H1 (cell line): ENCODE measurements at regions not wholly inside any gene's neighbourhood (a gene's known extent, or its start where the extent isn't known, plus 50 kb on each side); places are given as distances from the start of the nearest gene placed in this dataset.

Source experiments
- CTCF ChIA-PET: fragments of 300-600 bp; sonication (Branson Sonifier 250); formaldehyde crosslinking; loops from one replicate; lab custom pipeline; 2021; ENCODE audit not compliant: partially characterized antibody; lab: Charles Lee
- POLR2A ChIA-PET: fragments of 300-600 bp; sonication (Branson Sonifier 250); formaldehyde crosslinking; loops from one replicate; lab custom pipeline; 2021; ENCODE audit warnings: inconsistent platforms; ENCODE audit not compliant: partially characterized antibody; lab: Charles Lee
- DNase-seq, 2 experiments: peaks; one replicate each; pipeline versions ENCODE4 v3.0.0 to v3.0.0-alpha.2; 2010 to 2022; ENCODE audit warnings: low spot score in 2 of 2, low read depth in 1 of 2, mixed read lengths in 1 of 2
- FAIRE-seq: peaks from 2 replicates; lab custom pipeline; 2011; peaks lifted over from hg19 to GRCh38; lab: Jason Lieb, UNC
- H2AFZ ChIP-seq: 2 replicates; pipeline ENCODE4 v1.8.1; 2012; ENCODE audit warnings: low read length, inconsistent platforms
- H2AK5ac ChIP-seq: 2 replicates; pipeline ENCODE4 v1.6.1; 2013; ENCODE audit warnings: low read depth, low read length
- H2BK120ac ChIP-seq: replicated peaks from 2 replicates; pipeline ENCODE3; 2013; ENCODE audit warnings: low read depth, low read length, inconsistent platforms
- H2BK12ac ChIP-seq: 2 replicates; pipeline ENCODE4 v1.6.1; 2013; ENCODE audit warnings: low read depth, low read length
- H2BK15ac ChIP-seq: 2 replicates; pipeline ENCODE4 v1.6.1; 2013; ENCODE audit warnings: low read length
- H2BK20ac ChIP-seq: 2 replicates; pipeline ENCODE4 v1.6.1; 2013; ENCODE audit warnings: low read length
- H2BK5ac ChIP-seq: 2 replicates; pipeline ENCODE4 v1.6.1; 2013; ENCODE audit warnings: low read depth, low read length
- H3K14ac ChIP-seq: 2 replicates; pipeline ENCODE4 v1.6.1; 2013; ENCODE audit warnings: inconsistent platforms; ENCODE audit not compliant: insufficient read length
- H3K18ac ChIP-seq: 2 replicates; pipeline ENCODE4 v1.6.1; 2013; ENCODE audit warnings: low read length; ENCODE audit errors: extremely low read depth
- H3K23ac ChIP-seq: 2 replicates; pipeline ENCODE4 v1.6.1; 2013; ENCODE audit warnings: inconsistent platforms; ENCODE audit not compliant: insufficient read length
- H3K23me2 ChIP-seq: 2 replicates; pipeline ENCODE4 v1.6.1; 2013; ENCODE audit warnings: low read depth, low read length
- H3K27ac ChIP-seq: 2 replicates; pipeline ENCODE4 v1.6.1; 2011; ENCODE audit warnings: low read depth, low read length, inconsistent platforms
- H3K27me3 ChIP-seq, 4 experiments: replicated peaks in 1 of 4; 1 replicate in 1 of 4; 2 replicates in 3 of 4; pipeline versions ENCODE4 v1.6.1 to v1.8.1; 2011 to 2013; ENCODE audit warnings: low read length in 3 of 4, mild to moderate bottlenecking in 3 of 4, inconsistent platforms in 2 of 4, mixed read lengths in 2 of 4, moderate library complexity in 1 of 4; ENCODE audit not compliant: control insufficient read depth in 3 of 4, insufficient read depth in 3 of 4; ENCODE audit errors: extremely low read depth in 1 of 4
- H3K36me3 ChIP-seq, 4 experiments: 2 replicates each; pipeline versions ENCODE4 v1.6.1 to v1.8.1; 2011 to 2013; ENCODE audit warnings: mild to moderate bottlenecking in 4 of 4, low read length in 3 of 4, moderate library complexity in 2 of 4, control low read depth in 1 of 4, inconsistent platforms in 1 of 4; ENCODE audit not compliant: insufficient read depth in 4 of 4, control insufficient read depth in 2 of 4
- H3K4ac ChIP-seq: replicated peaks from 2 replicates; pipeline ENCODE3; 2013; ENCODE audit warnings: low read length, low read depth, mixed read lengths, inconsistent platforms; ENCODE audit not compliant: insufficient read length
- H3K4me1 ChIP-seq, 4 experiments: replicated peaks in 1 of 4; 1 replicate in 1 of 4; 2 replicates in 3 of 4; pipeline versions ENCODE4 v1.6.1 to v1.8.1; 2011 to 2013; ENCODE audit warnings: low read length in 3 of 4, inconsistent platforms in 2 of 4, mixed read lengths in 1 of 4; ENCODE audit not compliant: insufficient read depth in 4 of 4, control insufficient read depth in 3 of 4
- H3K4me2 ChIP-seq, 2 experiments: 2 replicates each; pipeline versions ENCODE4 v1.6.1 to v1.8.1; 2011 to 2013; ENCODE audit warnings: low read depth in 2 of 2, low read length in 2 of 2, control low read depth in 1 of 2, inconsistent platforms in 1 of 2, mild to moderate bottlenecking in 1 of 2; ENCODE audit not compliant: insufficient read depth in 1 of 2
- H3K4me3 ChIP-seq, 4 experiments: fragments of 200-600, 300-600 bp in 1 of 4; sonication (generic), shearing (Covaris generic), sonication (Bioruptor Twin) in 1 of 4; 2 replicates each; pipeline versions ENCODE4 v1.5.1 to v1.8.1; 2011 to 2016; ENCODE audit warnings: low read length in 4 of 4, low read depth in 3 of 4, control low read depth in 2 of 4, inconsistent platforms in 2 of 4, mild to moderate bottlenecking in 2 of 4, mixed read lengths in 1 of 4, moderate library complexity in 1 of 4; ENCODE audit not compliant: insufficient read depth in 2 of 4; ENCODE audit errors: extremely low read depth in 1 of 4
- H3K56ac ChIP-seq: replicated peaks from 2 replicates; pipeline ENCODE3; 2013; ENCODE audit warnings: low read depth, mild to moderate bottlenecking, mixed read lengths, low read length, inconsistent platforms; ENCODE audit not compliant: insufficient read length
- H3K79me1 ChIP-seq: 2 replicates; pipeline ENCODE4 v1.6.1; 2013; ENCODE audit warnings: low read depth, low read length, control low read depth
- H3K79me2 ChIP-seq, 2 experiments: 2 replicates each; pipeline versions ENCODE4 v1.6.1 to v1.8.1; 2012 to 2013; ENCODE audit warnings: low read length in 2 of 2, mild to moderate bottlenecking in 2 of 2, inconsistent platforms in 1 of 2; ENCODE audit not compliant: insufficient read depth in 2 of 2, control insufficient read depth in 1 of 2
- H3K9ac ChIP-seq, 4 experiments: replicated peaks in 1 of 4; 1 replicate in 1 of 4; 2 replicates in 3 of 4; pipeline versions ENCODE4 v1.6.1 to v1.8.1; 2011 to 2013; ENCODE audit warnings: low read depth in 3 of 4, low read length in 3 of 4, control low read depth in 2 of 4, mild to moderate bottlenecking in 2 of 4, moderate library complexity in 2 of 4, inconsistent platforms in 1 of 4; ENCODE audit errors: extremely low read depth in 1 of 4
- H3K9me3 ChIP-seq, 2 experiments: 2 replicates each; pipeline versions ENCODE4 v1.6.1 to v1.8.1; 2012 to 2013; ENCODE audit warnings: mild to moderate bottlenecking in 2 of 2, moderate library complexity in 2 of 2, control low read depth in 1 of 2, inconsistent platforms in 1 of 2, low read depth in 1 of 2, low read length in 1 of 2, mixed read lengths in 1 of 2; ENCODE audit not compliant: insufficient read depth in 2 of 2
- H4K20me1 ChIP-seq, 2 experiments: replicated peaks in 1 of 2; 2 replicates each; pipeline versions ENCODE3 to v1.8.1; 2011 to 2013; ENCODE audit warnings: inconsistent platforms in 2 of 2, low read length in 2 of 2, mild to moderate bottlenecking in 1 of 2; ENCODE audit not compliant: insufficient read depth in 2 of 2, control insufficient read depth in 1 of 2
- H4K5ac ChIP-seq: 2 replicates; pipeline ENCODE4 v1.6.1; 2013; ENCODE audit warnings: low read length, low read depth, mixed read lengths, inconsistent platforms; ENCODE audit not compliant: insufficient read length
- H4K8ac ChIP-seq: 2 replicates; pipeline ENCODE4 v1.8.0; 2013; ENCODE audit warnings: mild to moderate bottlenecking, moderate library complexity, low read length, inconsistent platforms; ENCODE audit not compliant: insufficient read depth; ENCODE audit errors: extremely low read depth
- H4K91ac ChIP-seq: replicated peaks from 2 replicates; pipeline ENCODE3; 2013; ENCODE audit warnings: low read length, mixed read lengths, inconsistent platforms; ENCODE audit not compliant: insufficient read length
- NANOG ChIP-seq: IDR thresholded peaks from 2 replicates; pipeline ENCODE4 v1.6.1; 2011; ENCODE audit warnings: low read length, low read depth, mild to moderate bottlenecking, inconsistent platforms; ENCODE audit not compliant: insufficient read depth, poor library complexity, severe bottlenecking
- POLR2AphosphoS5 ChIP-seq: IDR thresholded peaks from 2 replicates; pipeline ENCODE4 v1.6.1; 2011; ENCODE audit warnings: low read depth, low read length
- RBBP5 ChIP-seq: IDR thresholded peaks from 2 replicates; pipeline ENCODE4 v1.7.1; 2012; ENCODE audit warnings: low read depth, mild to moderate bottlenecking, inconsistent platforms, low read length, moderate library complexity, borderline replicate concordance
- RFX5 ChIP-seq: IDR thresholded peaks from 2 replicates; pipeline ENCODE4 v1.6.1; 2011; ENCODE audit warnings: low read depth, low read length, improper control_type of control experiment, borderline replicate concordance
- SIRT6 ChIP-seq: IDR thresholded peaks from one replicate; pipeline ENCODE4 v1.7.1; 2012; ENCODE audit warnings: low read length, inconsistent platforms
- TCF12 ChIP-seq: IDR thresholded peaks from 2 replicates; pipeline ENCODE4 v1.6.1; 2011; ENCODE audit warnings: low read depth, mild to moderate bottlenecking, low read length
- YY1 ChIP-seq: IDR thresholded peaks from 2 replicates; pipeline ENCODE4 v1.6.1; 2011; ENCODE audit warnings: low read depth, mild to moderate bottlenecking, low read length
- WGBS, 2 experiments: shearing (Covaris generic) in 1 of 2; methylation state at CpG; one replicate each; pipeline versions ENCODE4 v1.1.6 to v1.1.7; 2013 to 2015; ENCODE audit warnings: low lambda C conversion rate in 2 of 2, mixed read lengths in 2 of 2, inconsistent platforms in 1 of 2, low coverage in 1 of 2, missing lambda C conversion rate in 1 of 2; ENCODE audit not compliant: insufficient replicate concordance in 2 of 2, insufficient coverage in 1 of 2, insufficient read length in 1 of 2; ENCODE audit errors: extremely low coverage in 1 of 2, missing lambda C conversion rate in 1 of 2; 5-methylcytosine and 5-hydroxymethylcytosine counted together
- TF ChIP-seq, protein P1 (sequence below), 3 experiments: IDR thresholded peaks; 1 replicate in 2 of 3; 2 replicates in 1 of 3; pipeline versions ENCODE4 v1.5.1 to v1.6.1; 2011; ENCODE audit warnings: low read length in 3 of 3, mild to moderate bottlenecking in 3 of 3, inconsistent platforms in 2 of 3, low read depth in 1 of 3, moderate library complexity in 1 of 3; ENCODE audit not compliant: insufficient read depth in 1 of 3; ENCODE audit errors: control extremely low read depth in 1 of 3
- TF ChIP-seq, protein P2 (sequence below): IDR thresholded peaks from 2 replicates; pipeline ENCODE4 v1.6.1; 2011; ENCODE audit warnings: low read depth, mild to moderate bottlenecking, low read length; ENCODE audit not compliant: insufficient read depth

DNA sequence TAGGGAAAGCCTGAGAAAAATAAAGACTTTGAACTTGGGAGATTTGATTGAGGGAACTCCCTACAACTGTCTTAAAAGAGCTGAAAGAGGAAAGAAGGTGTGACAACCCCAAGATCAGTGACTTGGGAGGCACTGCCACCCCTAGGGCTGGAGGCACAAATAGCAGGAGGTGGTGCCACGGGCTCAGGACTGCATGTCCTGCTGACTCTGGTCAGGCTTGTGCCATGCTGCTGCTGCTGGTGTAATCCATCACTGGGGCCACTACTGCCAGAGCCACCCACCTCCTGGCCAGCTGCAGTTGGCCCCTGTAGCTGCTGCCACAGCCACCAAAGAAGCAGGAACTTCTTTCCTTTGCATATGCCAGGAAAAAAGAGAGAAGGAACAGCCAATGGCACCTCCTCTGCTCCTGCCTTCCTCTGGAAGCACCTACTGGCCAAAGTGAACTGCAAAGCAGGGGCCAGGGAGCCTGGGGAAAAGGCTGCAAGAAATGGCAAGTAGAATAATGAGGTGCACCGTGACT is 730.3 kb downstream of the PTPRU start:
- H3K9me3 ChIP-seq, result peaks cover 3 to 7% of the 10 kb centered on the region in 2 experiments; a peak in 3 of 4 replicates
- no peak overlapping the region for H3K27ac ChIP-seq
- H3K14ac ChIP-seq, result no peak overlapping the region
- H2AFZ ChIP-seq, result no peak overlapping the region
- 87% methylated on average over 2 of the region's 2 CpGs; no CpG with 5 or more reads in 1 of the 2 experiments for WGBS, 2 experiments
- no peak overlapping the region for H4K5ac ChIP-seq
- no peaks in the 10 kb centered on the region for H3K79me1 ChIP-seq
- no peaks in the 10 kb centered on the region for H3K23me2 ChIP-seq
- H3K23ac ChIP-seq, result no peak overlapping the region
- H4K20me1 ChIP-seq, result no peaks in the 10 kb centered on the region
- no peak overlapping the region for H3K4me2 ChIP-seq
- no peak overlapping the region for H3K4ac ChIP-seq
- H3K4me3 ChIP-seq, result no peak overlapping the region
- H3K56ac ChIP-seq, result no peak overlapping the region
- H4K8ac ChIP-seq, result no peak overlapping the region; the same call in 1 of the 2 replicates
- CTCF ChIA-PET, result interaction anchor here (1.1 to 1.5 kb wide), 3 partner anchors 17 to 98 kb away, joined by 3 to 4 read pairs (median 3); no protein-coding TSS in a partner anchor
- H3K4me1 ChIP-seq, result no peaks in the 10 kb centered on the region; a peak in 2 of 7 replicates
- H2AK5ac ChIP-seq, result no peak overlapping the region; the same call in 1 of the 2 replicates
- peaks cover 0 to 3% (median 0%) of the 10 kb centered on the region in 4 experiments; a peak in 2 of 7 replicates for H3K27me3 ChIP-seq
- peak in 1 of 2 experiments; percentile 40 for DNase-seq
- POLR2A ChIA-PET, result no interaction called here
- H2BK20ac ChIP-seq, result no peak overlapping the region
- 0 out of 2 replicates have a peak overlapping the region, but pooled peaks have one; percentile 77 for H2BK12ac ChIP-seq
- no peak overlapping the region for H3K9ac ChIP-seq
- H2BK120ac ChIP-seq, result no peak overlapping the region
- no peaks in the 10 kb centered on the region for H3K36me3 ChIP-seq
- no peak overlapping the region for H4K91ac ChIP-seq
- H3K18ac ChIP-seq, result peak overlapping the region; percentile 36; the same call in 1 of the 2 replicates
- peak overlapping the region; percentile 31; the same call in 1 of the 2 replicates for H2BK15ac ChIP-seq
- H3K79me2 ChIP-seq, result no peaks in the 10 kb centered on the region
- TF ChIP-seq RFX5 (no peak), POLR2AphosphoS5 (no peak), TCF12 (no peak), NANOG (no peak), RBBP5 (no peak), YY1 (no peak), SIRT6 (no peak)
- TF ChIP-seq, protein P1, sequence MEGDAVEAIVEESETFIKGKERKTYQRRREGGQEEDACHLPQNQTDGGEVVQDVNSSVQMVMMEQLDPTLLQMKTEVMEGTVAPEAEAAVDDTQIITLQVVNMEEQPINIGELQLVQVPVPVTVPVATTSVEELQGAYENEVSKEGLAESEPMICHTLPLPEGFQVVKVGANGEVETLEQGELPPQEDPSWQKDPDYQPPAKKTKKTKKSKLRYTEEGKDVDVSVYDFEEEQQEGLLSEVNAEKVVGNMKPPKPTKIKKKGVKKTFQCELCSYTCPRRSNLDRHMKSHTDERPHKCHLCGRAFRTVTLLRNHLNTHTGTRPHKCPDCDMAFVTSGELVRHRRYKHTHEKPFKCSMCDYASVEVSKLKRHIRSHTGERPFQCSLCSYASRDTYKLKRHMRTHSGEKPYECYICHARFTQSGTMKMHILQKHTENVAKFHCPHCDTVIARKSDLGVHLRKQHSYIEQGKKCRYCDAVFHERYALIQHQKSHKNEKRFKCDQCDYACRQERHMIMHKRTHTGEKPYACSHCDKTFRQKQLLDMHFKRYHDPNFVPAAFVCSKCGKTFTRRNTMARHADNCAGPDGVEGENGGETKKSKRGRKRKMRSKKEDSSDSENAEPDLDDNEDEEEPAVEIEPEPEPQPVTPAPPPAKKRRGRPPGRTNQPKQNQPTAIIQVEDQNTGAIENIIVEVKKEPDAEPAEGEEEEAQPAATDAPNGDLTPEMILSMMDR (IDR thresholded peaks at IDR 0.05; ENCODE audit: control extremely low read depth in 1 of 3, insufficient read depth in 1 of 3, low read depth in 1 of 3, low read length in 3 of 3), result no peak
- TF ChIP-seq, protein P2, sequence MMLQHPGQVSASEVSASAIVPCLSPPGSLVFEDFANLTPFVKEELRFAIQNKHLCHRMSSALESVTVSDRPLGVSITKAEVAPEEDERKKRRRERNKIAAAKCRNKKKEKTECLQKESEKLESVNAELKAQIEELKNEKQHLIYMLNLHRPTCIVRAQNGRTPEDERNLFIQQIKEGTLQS, result no peak
- TF ChIP-seq, all 59 proteins: peak for 0
- H2BK5ac ChIP-seq, result no peak overlapping the region; the same call in 1 of the 2 replicates
- FAIRE-seq, result no peak
